ENCODE measurements at regions not wholly inside any gene's neighbourhood (a gene's known extent, or its start where the extent isn't known, plus 50 kb on each side); places are given as distances from the start of the nearest gene placed in this dataset.

DNA sequence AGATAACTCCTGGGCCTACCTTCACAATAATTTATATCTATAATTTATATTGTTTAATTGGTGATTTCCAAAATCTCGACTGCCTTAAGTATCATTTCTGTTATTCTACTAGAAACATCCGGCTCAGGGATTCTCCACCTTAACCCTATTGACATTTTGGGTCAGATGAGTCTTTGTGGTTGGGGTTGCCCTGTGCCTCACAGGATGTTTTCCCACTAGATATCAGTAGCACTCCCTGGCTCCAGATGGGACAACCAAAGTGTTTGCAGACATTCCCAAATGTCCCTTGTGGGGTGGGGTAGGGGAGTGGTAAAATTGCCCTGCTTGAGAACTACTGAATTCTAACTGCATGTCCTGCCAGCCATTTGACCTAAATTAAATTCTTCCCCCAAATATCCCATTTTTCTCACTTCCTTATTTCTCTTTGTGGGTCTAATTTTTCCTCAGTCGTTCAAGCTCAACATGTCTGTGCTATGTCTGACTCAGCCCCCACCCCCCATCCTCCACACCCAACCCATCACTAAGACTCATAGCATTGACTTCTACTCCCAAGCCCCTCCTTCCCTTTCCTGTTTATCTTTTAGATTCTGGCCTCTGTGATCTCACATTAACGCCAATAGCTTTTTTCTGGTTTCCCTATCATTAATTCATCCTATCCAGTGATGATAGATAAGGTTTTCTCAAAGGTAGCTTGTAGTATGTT, 545.1 kb downstream of the EFNB2 start:
- no peaks in the 10 kb centered on the region for H3K36me3 ChIP-seq
- H3K9me3 ChIP-seq, result no peaks in the 10 kb centered on the region
- H3K27me3 ChIP-seq, result no peaks in the 10 kb centered on the region
- no peak for DNase-seq
- H3K4me3 ChIP-seq, result no peak overlapping the region
- TF ChIP-seq, protein P1, sequence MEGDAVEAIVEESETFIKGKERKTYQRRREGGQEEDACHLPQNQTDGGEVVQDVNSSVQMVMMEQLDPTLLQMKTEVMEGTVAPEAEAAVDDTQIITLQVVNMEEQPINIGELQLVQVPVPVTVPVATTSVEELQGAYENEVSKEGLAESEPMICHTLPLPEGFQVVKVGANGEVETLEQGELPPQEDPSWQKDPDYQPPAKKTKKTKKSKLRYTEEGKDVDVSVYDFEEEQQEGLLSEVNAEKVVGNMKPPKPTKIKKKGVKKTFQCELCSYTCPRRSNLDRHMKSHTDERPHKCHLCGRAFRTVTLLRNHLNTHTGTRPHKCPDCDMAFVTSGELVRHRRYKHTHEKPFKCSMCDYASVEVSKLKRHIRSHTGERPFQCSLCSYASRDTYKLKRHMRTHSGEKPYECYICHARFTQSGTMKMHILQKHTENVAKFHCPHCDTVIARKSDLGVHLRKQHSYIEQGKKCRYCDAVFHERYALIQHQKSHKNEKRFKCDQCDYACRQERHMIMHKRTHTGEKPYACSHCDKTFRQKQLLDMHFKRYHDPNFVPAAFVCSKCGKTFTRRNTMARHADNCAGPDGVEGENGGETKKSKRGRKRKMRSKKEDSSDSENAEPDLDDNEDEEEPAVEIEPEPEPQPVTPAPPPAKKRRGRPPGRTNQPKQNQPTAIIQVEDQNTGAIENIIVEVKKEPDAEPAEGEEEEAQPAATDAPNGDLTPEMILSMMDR (IDR thresholded peaks at IDR 0.05), result no peak
- no peak for TF ChIP-seq POLR2A (IDR thresholded peaks at IDR 0.05)
- no peaks in the 10 kb centered on the region for H3K4me1 ChIP-seq
- no peak overlapping the region for H3K27ac ChIP-seq
- intact Hi-C loops (cut with DNase I; ENCODE audit: low total_unique reads), result no loop called here

DNA sequence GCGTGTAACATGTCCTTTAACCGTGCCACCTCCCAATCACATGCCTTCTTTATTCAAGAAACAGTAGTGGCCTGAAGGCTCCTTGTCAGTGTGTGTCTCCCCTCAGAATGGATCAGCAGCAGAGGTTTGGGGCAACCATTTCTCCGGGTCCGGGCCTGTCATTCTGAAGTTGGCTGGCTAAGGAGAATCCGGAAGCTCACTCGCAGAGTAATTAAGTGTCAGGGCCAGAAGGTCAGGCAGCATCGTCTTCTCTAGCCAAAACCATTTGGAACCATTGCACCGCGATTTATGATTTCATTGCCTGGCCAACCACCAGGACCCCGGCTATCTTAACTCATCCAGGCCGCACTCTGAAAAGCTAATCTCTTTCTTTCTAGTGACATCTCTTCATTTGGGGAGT, 550.8 kb downstream of the EFNB2 start:
- H3K4me3 ChIP-seq, result no peak overlapping the region
- H3K4me1 ChIP-seq, result no peaks in the 10 kb centered on the region
- no peak overlapping the region for H3K27ac ChIP-seq
- H3K36me3 ChIP-seq, result no peaks in the 10 kb centered on the region
- DNase-seq, result no peak
- no peaks in the 10 kb centered on the region for H3K27me3 ChIP-seq
- TF ChIP-seq POLR2A (IDR thresholded peaks at IDR 0.05), result no peak
- TF ChIP-seq, protein P1 (IDR thresholded peaks at IDR 0.05), result no peak
- H3K9me3 ChIP-seq, result no peaks in the 10 kb centered on the region
- intact Hi-C loops (cut with DNase I; ENCODE audit: low total_unique reads), result no loop called here

DNA sequence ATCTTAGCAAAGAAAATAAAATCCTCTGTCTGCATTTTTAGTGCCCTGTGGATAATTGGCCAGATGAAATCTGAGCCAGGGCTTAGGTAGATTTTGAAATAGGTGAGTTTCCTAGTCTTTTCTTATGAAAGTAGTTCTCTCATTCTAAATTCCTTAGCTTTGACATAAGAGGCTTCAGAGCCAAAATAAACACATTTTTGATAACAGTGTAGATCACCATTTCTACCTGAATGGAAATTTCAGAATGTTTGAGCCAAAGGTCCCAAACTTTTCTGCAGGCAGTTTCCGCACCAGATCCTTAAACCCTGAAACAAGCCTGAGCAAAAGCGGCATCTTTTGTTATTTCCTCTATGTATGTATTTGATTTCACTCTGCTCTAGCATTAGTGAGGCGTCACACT, 551.2 kb downstream of the EFNB2 start:
- H3K36me3 ChIP-seq, result no peaks in the 10 kb centered on the region
- no peak for DNase-seq
- no peaks in the 10 kb centered on the region for H3K9me3 ChIP-seq
- H3K4me3 ChIP-seq, result no peak overlapping the region
- intact Hi-C loops (cut with DNase I; ENCODE audit: low total_unique reads), result no loop called here
- H3K27ac ChIP-seq, result no peak overlapping the region
- no peaks in the 10 kb centered on the region for H3K4me1 ChIP-seq
- H3K27me3 ChIP-seq, result no peaks in the 10 kb centered on the region
- TF ChIP-seq, protein P1 (IDR thresholded peaks at IDR 0.05), result no peak
- no peak for TF ChIP-seq POLR2A (IDR thresholded peaks at IDR 0.05)

DNA sequence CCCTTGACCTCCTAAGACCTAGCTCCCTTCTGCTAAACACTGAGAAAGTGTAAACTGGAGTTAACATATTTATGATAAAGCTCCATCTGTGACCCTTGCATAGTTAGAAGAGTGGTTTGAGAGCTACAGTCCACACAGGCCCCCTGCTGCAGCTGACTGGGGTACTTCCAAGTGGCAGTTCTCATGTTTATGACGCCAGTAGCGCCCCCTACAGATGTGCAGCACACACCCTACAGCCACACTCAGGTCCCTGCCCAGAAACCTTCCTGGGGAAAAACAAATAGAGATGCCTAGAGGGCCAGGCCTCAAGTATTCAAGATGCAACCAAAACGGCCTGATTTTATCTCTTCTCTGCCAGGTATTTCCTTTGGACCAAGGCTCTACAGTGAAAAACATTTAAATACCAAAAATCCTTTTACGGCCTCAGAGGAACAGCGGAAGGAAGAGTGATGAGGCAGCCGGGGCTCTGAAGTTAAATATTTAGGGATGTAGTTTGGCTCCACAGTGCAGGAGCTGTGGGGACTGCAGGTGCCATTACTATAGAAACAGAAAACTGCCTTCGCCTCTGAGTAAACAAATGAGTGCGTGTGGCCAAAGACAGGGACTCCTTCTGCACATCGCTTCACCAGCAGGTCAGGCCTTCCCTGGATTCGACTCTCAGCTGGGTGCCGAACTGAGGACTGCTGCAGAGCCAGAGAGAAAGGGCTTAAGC, 553.1 kb downstream of the EFNB2 start:
- DNase-seq, result no peak
- no peaks in the 10 kb centered on the region for H3K36me3 ChIP-seq
- intact Hi-C loops (cut with DNase I; ENCODE audit: low total_unique reads), result no loop called here
- H3K27me3 ChIP-seq, result no peaks in the 10 kb centered on the region
- H3K4me1 ChIP-seq, result no peaks in the 10 kb centered on the region
- no peak overlapping the region for H3K27ac ChIP-seq
- no peak for TF ChIP-seq POLR2A (IDR thresholded peaks at IDR 0.05)
- TF ChIP-seq, protein P1 (IDR thresholded peaks at IDR 0.05), result no peak
- no peaks in the 10 kb centered on the region for H3K9me3 ChIP-seq
- no peak overlapping the region for H3K4me3 ChIP-seq
